ENCODE measurements at regions not wholly inside any gene's neighbourhood (a gene's known extent, or its start where the extent isn't known, plus 50 kb on each side); places are given as distances from the start of the nearest gene placed in this dataset.

DNA sequence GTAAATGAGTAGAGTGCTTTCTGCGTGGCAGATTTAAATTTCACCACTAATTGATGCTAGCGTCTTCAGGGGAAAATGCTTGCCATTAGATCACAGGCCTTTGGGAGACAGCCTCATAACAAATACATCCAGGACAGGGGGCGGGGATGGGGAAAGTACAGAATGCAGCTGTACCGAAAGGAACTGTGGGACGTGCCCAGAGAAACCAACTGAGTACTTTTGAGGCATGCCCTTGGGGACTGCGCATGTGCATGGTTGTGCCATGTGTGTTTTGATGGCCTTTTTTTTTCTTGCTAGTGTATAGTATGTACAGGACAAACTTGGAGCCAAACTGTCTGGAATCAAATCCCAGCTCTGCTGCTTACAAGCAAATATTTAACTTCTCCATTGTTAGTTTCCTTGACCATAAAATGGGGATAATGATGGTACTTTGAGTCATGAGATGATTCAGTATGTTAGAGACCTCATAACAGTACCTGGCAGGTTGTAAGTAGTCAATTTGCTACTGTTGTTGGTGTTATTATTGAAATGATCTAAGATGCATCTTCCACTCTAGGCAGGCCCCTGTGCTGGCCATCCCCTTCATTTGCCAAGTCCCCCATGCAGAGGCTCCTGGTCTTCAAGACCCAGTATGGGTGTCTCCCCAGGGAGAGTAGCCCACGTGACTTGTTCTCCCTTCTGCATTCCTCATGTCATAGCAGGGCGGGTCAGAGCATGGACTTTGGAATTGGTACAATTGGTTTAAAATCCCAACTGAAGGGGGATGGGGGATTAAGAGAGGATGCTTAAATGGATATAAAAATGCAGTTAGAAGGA lies 68.3 kb upstream of the NPAS1 start:
- TF ChIP-seq POLR2AphosphoS5 (IDR thresholded peaks at IDR 0.05) (no peak), POLR2A (IDR thresholded peaks at IDR 0.05) (no peak), EP300 (IDR thresholded peaks at IDR 0.05) (no peak)
- TF ChIP-seq, protein P1, sequence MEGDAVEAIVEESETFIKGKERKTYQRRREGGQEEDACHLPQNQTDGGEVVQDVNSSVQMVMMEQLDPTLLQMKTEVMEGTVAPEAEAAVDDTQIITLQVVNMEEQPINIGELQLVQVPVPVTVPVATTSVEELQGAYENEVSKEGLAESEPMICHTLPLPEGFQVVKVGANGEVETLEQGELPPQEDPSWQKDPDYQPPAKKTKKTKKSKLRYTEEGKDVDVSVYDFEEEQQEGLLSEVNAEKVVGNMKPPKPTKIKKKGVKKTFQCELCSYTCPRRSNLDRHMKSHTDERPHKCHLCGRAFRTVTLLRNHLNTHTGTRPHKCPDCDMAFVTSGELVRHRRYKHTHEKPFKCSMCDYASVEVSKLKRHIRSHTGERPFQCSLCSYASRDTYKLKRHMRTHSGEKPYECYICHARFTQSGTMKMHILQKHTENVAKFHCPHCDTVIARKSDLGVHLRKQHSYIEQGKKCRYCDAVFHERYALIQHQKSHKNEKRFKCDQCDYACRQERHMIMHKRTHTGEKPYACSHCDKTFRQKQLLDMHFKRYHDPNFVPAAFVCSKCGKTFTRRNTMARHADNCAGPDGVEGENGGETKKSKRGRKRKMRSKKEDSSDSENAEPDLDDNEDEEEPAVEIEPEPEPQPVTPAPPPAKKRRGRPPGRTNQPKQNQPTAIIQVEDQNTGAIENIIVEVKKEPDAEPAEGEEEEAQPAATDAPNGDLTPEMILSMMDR (IDR thresholded peaks at IDR 0.05) = no peak
